Hepatocyte (in vitro differentiated cells): ENCODE measurements at regions not wholly inside any gene's neighbourhood (a gene's known extent, or its start where the extent isn't known, plus 50 kb on each side); places are given as distances from the start of the nearest gene placed in this dataset.

Source experiments
- CTCF ChIP-seq: fragments of 200-600 bp; sonication (generic); IDR thresholded peaks from 2 replicates; pipeline ENCODE4 v1.5.1; 2016; ENCODE audit warnings: antibody characterized with exemption, mild to moderate bottlenecking; ENCODE audit not compliant: poor library complexity
- EZH2 ChIP-seq: fragments of 200-600 bp; sonication (generic); IDR thresholded peaks from 2 replicates; pipeline ENCODE4 v1.6.1; 2016; ENCODE audit warnings: antibody characterized with exemption, mild to moderate bottlenecking, borderline replicate concordance

DNA sequence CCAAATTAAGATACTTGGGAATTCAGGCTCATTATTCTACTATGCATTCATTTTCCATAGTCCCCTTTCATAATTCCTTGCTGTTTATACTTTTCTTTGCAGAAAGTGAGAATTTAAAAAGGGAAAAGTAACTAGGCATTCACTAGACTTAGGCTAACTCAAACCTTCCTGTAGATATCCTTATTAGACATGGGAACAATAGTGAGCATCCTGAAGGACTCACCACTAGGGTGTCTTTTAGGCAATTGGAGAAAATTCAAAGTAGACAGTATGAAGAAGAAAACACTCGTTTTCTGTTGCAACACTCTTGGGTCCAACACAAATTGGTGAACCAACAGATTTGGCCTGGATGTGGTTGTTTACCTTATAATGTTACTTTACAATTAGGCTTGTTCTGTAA, 213.2 kb upstream of the GRIN3A start:
- TF ChIP-seq CTCF: no peak
- TF ChIP-seq EZH2: no peak
